GM10248 (cell line): ENCODE measurements at regions not wholly inside any gene's neighbourhood (a gene's known extent, or its start where the extent isn't known, plus 50 kb on each side); places are given as distances from the start of the nearest gene placed in this dataset.

Source experiments
- CTCF ChIA-PET: fragments of 300-600 bp; sonication (Branson Sonifier 250); formaldehyde crosslinking; extraction: SDS; loops from one replicate; lab custom pipeline; 2021; ENCODE audit warnings: antibody characterized with exemption; lab: Yijun Ruan, JAX
- POLR2A ChIA-PET: fragments of 350-650 bp; sonication (Branson Sonifier 250); formaldehyde crosslinking; extraction: SDS; loops from one replicate; lab custom pipeline; 2020; ENCODE audit warnings: antibody characterized with exemption; lab: Yijun Ruan, JAX
- DNase-seq: peaks from one replicate; pipeline ENCODE4 v3.0.0; 2012; ENCODE audit errors: extremely low spot score
- TF ChIP-seq, protein P1 (sequence below): IDR thresholded peaks from 2 replicates; pipeline ENCODE4 v1.5.1; 2012; ENCODE audit warnings: mild to moderate bottlenecking, low read depth; ENCODE audit errors: extremely low read depth, missing control alignments, control extremely low read depth

GRCh38 chr22:48772286-48772907 lies 1055.3 kb downstream of the BRD1 start:
- DNase-seq, result no peak
- CTCF ChIA-PET, result no interaction called here
- TF ChIP-seq, protein P1, sequence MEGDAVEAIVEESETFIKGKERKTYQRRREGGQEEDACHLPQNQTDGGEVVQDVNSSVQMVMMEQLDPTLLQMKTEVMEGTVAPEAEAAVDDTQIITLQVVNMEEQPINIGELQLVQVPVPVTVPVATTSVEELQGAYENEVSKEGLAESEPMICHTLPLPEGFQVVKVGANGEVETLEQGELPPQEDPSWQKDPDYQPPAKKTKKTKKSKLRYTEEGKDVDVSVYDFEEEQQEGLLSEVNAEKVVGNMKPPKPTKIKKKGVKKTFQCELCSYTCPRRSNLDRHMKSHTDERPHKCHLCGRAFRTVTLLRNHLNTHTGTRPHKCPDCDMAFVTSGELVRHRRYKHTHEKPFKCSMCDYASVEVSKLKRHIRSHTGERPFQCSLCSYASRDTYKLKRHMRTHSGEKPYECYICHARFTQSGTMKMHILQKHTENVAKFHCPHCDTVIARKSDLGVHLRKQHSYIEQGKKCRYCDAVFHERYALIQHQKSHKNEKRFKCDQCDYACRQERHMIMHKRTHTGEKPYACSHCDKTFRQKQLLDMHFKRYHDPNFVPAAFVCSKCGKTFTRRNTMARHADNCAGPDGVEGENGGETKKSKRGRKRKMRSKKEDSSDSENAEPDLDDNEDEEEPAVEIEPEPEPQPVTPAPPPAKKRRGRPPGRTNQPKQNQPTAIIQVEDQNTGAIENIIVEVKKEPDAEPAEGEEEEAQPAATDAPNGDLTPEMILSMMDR, result no peak
- POLR2A ChIA-PET, result no interaction called here

- ChIA-PET POLR2A (no interaction called here), CTCF (interaction anchor here (1.3 kb wide), 1 partner anchor 9 kb away, joined by 3 read pairs; no protein-coding TSS in a partner anchor)
- TF ChIP-seq, protein P1, result no peak
Observed at GRCh38 chr22:48765595-48765994, 1062.1 kb downstream of the BRD1 start.

DNA sequence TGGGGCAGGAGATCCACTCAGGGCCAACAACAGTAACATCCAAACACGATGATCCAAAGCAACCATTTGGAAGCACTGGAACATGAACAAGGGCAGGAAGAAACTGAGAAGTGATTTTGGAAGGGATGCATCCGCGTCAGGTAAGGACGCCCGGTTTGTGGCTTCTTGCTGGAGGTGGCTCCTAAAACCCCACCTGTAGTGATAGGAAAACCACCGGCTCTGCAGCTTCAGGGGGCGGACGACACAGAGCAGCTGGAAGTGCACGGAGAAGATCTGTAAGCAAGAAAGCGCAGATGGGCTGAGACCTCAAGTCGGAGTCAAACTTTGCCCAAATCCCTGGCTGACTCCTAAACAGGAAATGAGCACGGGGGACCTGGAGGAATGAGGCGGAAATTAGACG lies 1066.1 kb downstream of the BRD1 start:
- DNase-seq, result no peak
- CTCF ChIA-PET, result no interaction called here
- POLR2A ChIA-PET, result no interaction called here
- TF ChIP-seq, protein P1, result no peak

More at GRCh38 chr22:48765595-48765994, 1062.1 kb downstream of the BRD1 start:
- no peak for DNase-seq

DNA sequence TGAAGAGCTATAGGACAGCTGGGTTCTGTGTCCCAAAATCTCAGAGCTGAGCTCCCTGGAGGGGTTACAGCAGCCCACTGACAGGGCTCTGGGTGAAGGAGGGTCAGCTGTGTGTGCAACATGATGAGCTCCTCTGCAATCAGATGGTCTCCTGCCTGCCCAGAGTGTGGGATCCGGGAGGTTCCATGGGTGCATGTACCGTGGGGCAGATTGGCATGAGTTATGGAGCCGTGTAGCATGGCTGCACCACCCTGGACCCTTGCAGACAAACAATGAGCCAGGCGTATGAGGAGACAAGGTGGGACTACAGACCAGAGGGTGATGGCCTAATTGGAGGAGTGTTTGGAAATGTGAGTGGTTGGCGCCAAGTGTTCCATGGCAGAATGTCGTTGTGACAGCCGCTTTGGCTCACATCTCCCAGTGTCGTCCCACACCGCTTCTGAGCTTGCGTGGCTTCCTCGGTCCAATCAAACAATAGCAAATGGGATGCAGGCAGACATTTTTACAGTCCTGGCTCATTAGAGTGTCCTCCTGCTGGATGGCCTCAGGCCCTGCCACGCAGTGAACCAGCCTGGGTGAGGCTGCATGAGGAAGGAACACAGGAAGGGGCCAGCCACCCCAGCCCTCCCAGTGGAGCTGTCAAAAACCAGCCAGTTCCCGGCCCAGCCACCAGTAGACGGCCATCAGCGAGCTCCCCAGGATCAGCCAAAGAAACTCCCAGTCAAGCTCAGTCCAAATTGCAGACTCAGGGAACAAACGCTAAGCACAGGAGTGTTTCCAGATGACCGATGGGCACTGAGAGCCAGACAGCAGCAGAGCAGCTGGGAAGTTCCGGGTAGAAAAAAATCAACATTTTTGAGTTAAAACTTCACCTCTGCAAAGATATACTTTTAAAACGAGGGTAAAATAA lies 1066.9 kb downstream of the BRD1 start:
- ChIA-PET POLR2A (no interaction called here), CTCF (no interaction called here)
- TF ChIP-seq, protein P1, result no peak
- DNase-seq, result no peak

GRCh38 chr22:48758881-48759875 lies 1068.5 kb downstream of the BRD1 start:
- no peak for DNase-seq
- TF ChIP-seq, protein P1, result no peak

More at GRCh38 chr22:48758881-48759875, 1068.5 kb downstream of the BRD1 start:
- CTCF ChIA-PET, result no interaction called here
- POLR2A ChIA-PET, result no interaction called here
